MCF 10A (cell line): ENCODE measurements at regions not wholly inside any gene's neighbourhood (a gene's known extent, or its start where the extent isn't known, plus 50 kb on each side); places are given as distances from the start of the nearest gene placed in this dataset.

Experiments used
- BruUV-seq: library from RNA; stranded (reverse); fragments of 400-500 nt; replicated peaks from 2 replicates; lab custom pipeline; 2021; lab: Mats Ljungman, UMichigan
- CTCF ChIA-PET: fragments of 300-600 bp; sonication (Branson Sonifier 250); formaldehyde crosslinking; extraction: SDS; loops from one replicate; lab custom pipeline; 2021; ENCODE audit warnings: antibody characterized with exemption, inconsistent platforms; lab: Yijun Ruan, JAX
- POLR2A ChIA-PET: fragments of 300-600, 350-650 bp; sonication (Branson Sonifier 250); formaldehyde crosslinking; extraction: SDS; loops from one replicate; lab custom pipeline; 2020; ENCODE audit warnings: antibody characterized with exemption, inconsistent platforms; lab: Yijun Ruan, JAX
- DNase-seq: peaks from one replicate; pipeline ENCODE4 v3.0.0-alpha.2; 2018; ENCODE audit not compliant: unreplicated experiment
- H3K27ac Mint-ChIP-seq: one replicate; pipeline ENCODE4 v1.8.0; 2022; ENCODE audit warnings: mild to moderate bottlenecking, low read depth, mixed read lengths; ENCODE audit not compliant: unreplicated experiment
- H3K27me3 Mint-ChIP-seq: one replicate; pipeline ENCODE4 v1.8.0; 2022; ENCODE audit warnings: mixed read lengths; ENCODE audit not compliant: insufficient read depth, unreplicated experiment
- H3K36me3 Mint-ChIP-seq: one replicate; pipeline ENCODE4 v1.8.0; 2022; ENCODE audit warnings: mild to moderate bottlenecking, moderate library complexity, mixed read lengths; ENCODE audit not compliant: insufficient read depth, unreplicated experiment
- H3K4me1 Mint-ChIP-seq: one replicate; pipeline ENCODE4 v1.8.0; 2022; ENCODE audit warnings: mixed read lengths; ENCODE audit not compliant: insufficient read depth, unreplicated experiment
- H3K4me3 Mint-ChIP-seq: one replicate; pipeline ENCODE4 v1.8.0; 2022; ENCODE audit warnings: mild to moderate bottlenecking, moderate library complexity, mixed read lengths; ENCODE audit not compliant: unreplicated experiment
- H3K9me3 Mint-ChIP-seq: one replicate; pipeline ENCODE4 v1.8.0; 2022; ENCODE audit warnings: mixed read lengths; ENCODE audit not compliant: unreplicated experiment
- CTCF ChIP-seq: fragments of 200-600 bp; IDR thresholded peaks from one replicate; pipeline ENCODE4 v1.8.0; 2022; ENCODE audit warnings: antibody characterized with exemption, mild to moderate bottlenecking; ENCODE audit not compliant: unreplicated experiment
- intact Hi-C: fragments of 100-400 bp; cut with micrococcal nuclease; formaldehyde crosslinking; loops from 2 replicates; pipeline ENCODE4 v1.14.1; 2022

DNA sequence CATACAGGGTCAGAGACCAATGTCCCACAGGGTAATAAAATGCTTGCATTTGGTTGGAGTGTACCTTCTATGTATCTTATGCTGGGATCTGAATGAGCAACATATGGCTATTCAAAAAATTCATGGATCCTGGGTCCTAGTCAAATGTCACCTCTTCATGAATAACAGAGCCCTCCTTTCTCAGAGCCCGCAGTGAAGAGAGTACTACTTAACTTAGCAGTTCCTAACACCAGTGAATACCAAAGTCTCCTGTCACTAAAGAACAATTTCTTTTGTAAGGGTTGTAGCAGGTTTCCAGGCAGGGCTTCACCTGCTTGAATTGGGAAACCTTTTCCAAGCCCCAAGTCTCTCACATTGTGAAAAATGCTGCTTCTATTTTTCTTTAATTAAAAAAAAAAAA, 483.0 kb upstream of the DEPDC1 start:
- H3K36me3 Mint-ChIP-seq = no peaks in the 10 kb centered on the region
- H3K27ac Mint-ChIP-seq = no peak overlapping the region
- TF ChIP-seq CTCF = no peak
- H3K4me1 Mint-ChIP-seq = no peaks in the 10 kb centered on the region
- no peak for DNase-seq
- no peak overlapping the region for H3K4me3 Mint-ChIP-seq
- ChIA-PET CTCF (no interaction called here), POLR2A (no interaction called here)
- no peaks in the 10 kb centered on the region for H3K9me3 Mint-ChIP-seq
- BruUV-seq = no TSS peak
- intact Hi-C loops = no loop called here
- H3K27me3 Mint-ChIP-seq = no peaks in the 10 kb centered on the region

DNA sequence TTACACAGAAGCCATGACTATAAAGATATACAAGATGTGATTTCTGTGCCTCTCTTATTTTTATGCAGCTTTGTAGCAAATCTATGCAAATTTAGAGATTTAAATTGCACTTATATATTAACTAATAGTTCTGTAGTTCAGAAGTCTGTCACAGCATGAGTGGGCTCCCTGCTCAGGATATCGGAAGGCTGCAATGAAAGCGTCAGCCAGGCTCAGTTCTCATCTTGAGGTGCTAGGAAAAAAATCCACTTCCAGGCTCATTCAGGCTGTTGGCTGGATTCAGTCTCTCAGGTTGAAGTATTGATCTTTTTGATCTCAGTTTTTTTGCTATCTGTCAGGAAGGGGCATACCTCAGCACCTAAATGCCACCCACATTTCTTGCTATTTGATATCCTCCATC, 487.4 kb upstream of the DEPDC1 start:
- ChIA-PET CTCF (interaction anchor here (1.2 kb wide), 1 partner anchor 8 kb away, joined by 4 read pairs; no protein-coding TSS in a partner anchor), POLR2A (no interaction called here)
- no peak for TF ChIP-seq CTCF
- no peaks in the 10 kb centered on the region for H3K36me3 Mint-ChIP-seq
- intact Hi-C loops = no loop called here
- H3K27ac Mint-ChIP-seq = no peak overlapping the region
- H3K9me3 Mint-ChIP-seq = no peaks in the 10 kb centered on the region
- no peak overlapping the region for H3K4me3 Mint-ChIP-seq
- DNase-seq = no peak
- no TSS peak for BruUV-seq
- no peaks in the 10 kb centered on the region for H3K27me3 Mint-ChIP-seq
- H3K4me1 Mint-ChIP-seq = no peaks in the 10 kb centered on the region

DNA sequence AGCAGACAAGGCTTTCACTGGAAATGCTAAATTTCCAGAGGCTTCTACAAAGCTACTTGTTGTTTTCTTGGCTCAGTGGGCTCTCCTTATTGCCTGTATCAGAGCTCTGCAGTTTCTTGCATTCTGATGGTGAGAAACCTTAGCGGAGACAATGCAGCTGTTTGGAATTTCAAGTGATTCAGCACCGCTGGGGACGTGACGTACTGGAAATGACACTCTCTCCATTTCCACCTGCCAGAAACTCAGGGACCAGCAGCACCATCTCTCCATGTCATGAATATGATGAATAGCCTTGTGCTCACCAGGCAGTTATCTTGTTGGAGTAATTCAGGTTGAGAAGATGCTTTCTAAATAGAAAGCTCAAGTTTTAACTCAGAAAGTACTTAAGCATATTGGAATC, 497.2 kb upstream of the DEPDC1 start:
- no peak for TF ChIP-seq CTCF
- intact Hi-C loops = no loop called here
- H3K4me3 Mint-ChIP-seq = no peak overlapping the region
- no TSS peak for BruUV-seq
- POLR2A ChIA-PET = no interaction called here
- no peaks in the 10 kb centered on the region for H3K36me3 Mint-ChIP-seq
- H3K4me1 Mint-ChIP-seq = no peaks in the 10 kb centered on the region
- CTCF ChIA-PET = no interaction called here
- H3K9me3 Mint-ChIP-seq = no peaks in the 10 kb centered on the region
- DNase-seq = no peak
- H3K27me3 Mint-ChIP-seq = no peaks in the 10 kb centered on the region
- no peak overlapping the region for H3K27ac Mint-ChIP-seq

- DNase-seq = no peak
- Mint-ChIP-seq H3K4me3 (no peak overlapping the region), H3K27ac (no peak overlapping the region), H3K4me1 (no peaks in the 10 kb centered on the region), H3K36me3 (no peaks in the 10 kb centered on the region), H3K27me3 (no peaks in the 10 kb centered on the region), H3K9me3 (no peaks in the 10 kb centered on the region)
- CTCF ChIA-PET = interaction anchor here (0.6 to 1.2 kb wide), 5 partner anchors 43 to 747 kb away, joined by 3 read pairs; no protein-coding TSS in a partner anchor
- intact Hi-C loops = no loop called here
- BruUV-seq = no TSS peak
- POLR2A ChIA-PET = no interaction called here
- no peak for TF ChIP-seq CTCF
Measured at GRCh38 chr1:69016468-69016867, 519.6 kb upstream of the DEPDC1 start.
